ENCODE measurements at regions not wholly inside any gene's neighbourhood (a gene's known extent, or its start where the extent isn't known, plus 50 kb on each side); places are given as distances from the start of the nearest gene placed in this dataset.

- no peaks in the 10 kb centered on the region for H3K36me3 ChIP-seq
- no peak for TF ChIP-seq CTCF (IDR thresholded peaks at IDR 0.05 in 4 of 5, conservative IDR thresholded peaks at IDR 0.05 in 1 of 5)
- H3K27ac ChIP-seq: no peak overlapping the region
- intact Hi-C loops (cut with DNase I; ENCODE audit: low total_unique reads): no loop called here
- DNase-seq (no peak), ATAC-seq (no peak)
- no peaks in the 10 kb centered on the region for H3K4me1 ChIP-seq
- no peaks in the 10 kb centered on the region for H3K9me3 ChIP-seq
- no peaks in the 10 kb centered on the region for H3K27me3 ChIP-seq
- H3K4me3 ChIP-seq: no peak overlapping the region
- in situ Hi-C loops (cut with MboI; ENCODE audit: low sequenced_read_pairs in 4 of 4): no loop called here
Measured at GRCh38 chr11:106413222-106413621, 335.8 kb downstream of the AASDHPPT start.

- H3K4me3 ChIP-seq: no peak overlapping the region
- H3K27ac ChIP-seq: no peak overlapping the region
- H3K4me1 ChIP-seq: no peaks in the 10 kb centered on the region
- no peak for TF ChIP-seq POLR2A (IDR thresholded peaks at IDR 0.05)
- TF ChIP-seq CTCF (IDR thresholded peaks at IDR 0.05 in 4 of 5, conservative IDR thresholded peaks at IDR 0.05 in 1 of 5): no peak
- no peaks in the 10 kb centered on the region for H3K9me3 ChIP-seq
- DNase-seq: no peak
- no peak for ATAC-seq
- no peaks in the 10 kb centered on the region for H3K36me3 ChIP-seq
- H3K27me3 ChIP-seq: no peaks in the 10 kb centered on the region
- in situ Hi-C loops (cut with MboI; ENCODE audit: low sequenced_read_pairs in 4 of 4): no loop called here
- intact Hi-C loops (cut with DNase I; ENCODE audit: low total_unique reads): no loop called here
Measured at GRCh38 chr11:106415510-106415909, 338.0 kb downstream of the AASDHPPT start.

GRCh38 chr11:106418791-106419190 lies 341.3 kb downstream of the AASDHPPT start:
- Histone ChIP-seq H3K36me3 (no peaks in the 10 kb centered on the region), H3K27ac (no peak overlapping the region), H3K27me3 (no peaks in the 10 kb centered on the region), H3K9me3 (no peaks in the 10 kb centered on the region), H3K4me1 (no peaks in the 10 kb centered on the region), H3K4me3 (no peak overlapping the region)
- intact Hi-C loops (cut with DNase I; ENCODE audit: low total_unique reads) (no loop called here), in situ Hi-C loops (cut with MboI; ENCODE audit: low sequenced_read_pairs in 4 of 4) (no loop called here)
- ATAC-seq (no peak), DNase-seq (no peak)
- TF ChIP-seq POLR2A (IDR thresholded peaks at IDR 0.05) (no peak), CTCF (IDR thresholded peaks at IDR 0.05 in 4 of 5, conservative IDR thresholded peaks at IDR 0.05 in 1 of 5) (no peak)

GRCh38 chr11:106420048-106420665 lies 342.7 kb downstream of the AASDHPPT start:
- intact Hi-C loops (cut with DNase I; ENCODE audit: low total_unique reads) (no loop called here), in situ Hi-C loops (cut with MboI; ENCODE audit: low sequenced_read_pairs in 4 of 4) (no loop called here)
- no peak for ATAC-seq
- Histone ChIP-seq H3K9me3 (no peaks in the 10 kb centered on the region), H3K4me1 (no peaks in the 10 kb centered on the region), H3K27me3 (no peaks in the 10 kb centered on the region), H3K27ac (no peak overlapping the region), H3K4me3 (no peak overlapping the region), H3K36me3 (no peaks in the 10 kb centered on the region)
- TF ChIP-seq POLR2A (IDR thresholded peaks at IDR 0.05): no peak
- TF ChIP-seq CTCF (IDR thresholded peaks at IDR 0.05 in 4 of 5, conservative IDR thresholded peaks at IDR 0.05 in 1 of 5): no peak
- no peak for DNase-seq

- Histone ChIP-seq H3K36me3 (no peaks in the 10 kb centered on the region), H3K4me1 (no peaks in the 10 kb centered on the region), H3K9me3 (no peaks in the 10 kb centered on the region), H3K27me3 (no peaks in the 10 kb centered on the region), H3K4me3 (no peak overlapping the region), H3K27ac (no peak overlapping the region)
- intact Hi-C loops (cut with DNase I; ENCODE audit: low total_unique reads): no loop called here
- ATAC-seq (no peak), DNase-seq (no peak)
- in situ Hi-C loops (cut with MboI; ENCODE audit: low sequenced_read_pairs in 4 of 4): no loop called here
- TF ChIP-seq POLR2A (IDR thresholded peaks at IDR 0.05): no peak
- no peak for TF ChIP-seq CTCF (IDR thresholded peaks at IDR 0.05 in 4 of 5, conservative IDR thresholded peaks at IDR 0.05 in 1 of 5)
Measured at GRCh38 chr11:106420686-106421085, 343.2 kb downstream of the AASDHPPT start.
